Tibial nerve (tissue), 3 donors: ENCODE measurements at regions not wholly inside any gene's neighbourhood (a gene's known extent, or its start where the extent isn't known, plus 50 kb on each side); places are given as distances from the start of the nearest gene placed in this dataset.

ENCODE experiments used
- CTCF ChIP-seq, 5 experiments: fragments of 200-600 bp in 3 of 5; fragments of 450-650 bp in 2 of 5; sonication (generic) in 3 of 5; IDR thresholded peaks; one replicate each; pipeline ENCODE4 v1.5.1; 2016 to 2019; ENCODE audit warnings: antibody characterized with exemption in 5 of 5, mild to moderate bottlenecking in 3 of 5, moderate library complexity in 2 of 5
- POLR2A ChIP-seq, 2 donors: fragments of 450-650 bp; IDR thresholded peaks; one replicate each; pipeline ENCODE4 v1.6.1; 2017; ENCODE audit warnings: antibody characterized with exemption in 2 of 2, mild to moderate bottlenecking in 2 of 2, moderate library complexity in 2 of 2

- no peak for TF ChIP-seq CTCF (IDR thresholded peaks at IDR 0.05)
- TF ChIP-seq POLR2A (IDR thresholded peaks at IDR 0.05): no peak
Measured at GRCh38 chr11:110787680-110788079, 75.4 kb upstream of the ARHGAP20 start.
